NOMO-1 treated with DMSO at 0.1 percent for 48 hours (cell line): ENCODE measurements at regions not wholly inside any gene's neighbourhood (a gene's known extent, or its start where the extent isn't known, plus 50 kb on each side); places are given as distances from the start of the nearest gene placed in this dataset.
A peak's percentile ranks its signal among the peaks of the same experiment; 100 is the strongest.
"Not testable (repeated sequence)": the region's sequence is repeated elsewhere in the genome, so short reads cannot be mapped to it uniquely, and the experiment has no call there.

ENCODE experiments used
- DNase-seq: peaks from one replicate; lab custom pipeline; 2025; ENCODE audit not compliant: unreplicated experiment; lab: John Stamatoyannopoulos, UW

GRCh38 chr3:184474897-184475296 is 86.7 kb upstream of the EPHB3 start:
- DNase-seq, result peak; percentile 28

DNA sequence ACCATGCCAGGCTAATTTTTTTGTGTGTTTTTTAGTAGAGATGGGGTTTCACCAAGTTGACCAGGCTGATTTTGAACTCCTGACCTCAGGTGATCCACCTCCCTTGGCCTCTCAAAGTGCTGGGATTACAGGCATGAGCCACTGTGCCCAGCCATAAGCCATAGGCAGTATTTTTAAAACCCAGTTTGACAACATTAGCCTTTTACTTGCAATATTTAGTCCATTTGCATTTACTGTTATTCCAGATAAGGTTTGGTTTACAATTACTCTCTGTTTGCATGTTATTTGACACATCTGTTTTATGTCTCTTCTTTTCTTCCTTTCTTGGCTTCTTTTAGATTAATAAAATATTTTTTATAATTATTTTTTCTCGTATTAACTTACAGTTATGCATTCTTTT is 83.6 kb upstream of the EPHB3 start:
- no peak for DNase-seq

GRCh38 chr3:184479426-184480126 is 82.0 kb upstream of the EPHB3 start:
- DNase-seq, result peak; percentile 22

DNA sequence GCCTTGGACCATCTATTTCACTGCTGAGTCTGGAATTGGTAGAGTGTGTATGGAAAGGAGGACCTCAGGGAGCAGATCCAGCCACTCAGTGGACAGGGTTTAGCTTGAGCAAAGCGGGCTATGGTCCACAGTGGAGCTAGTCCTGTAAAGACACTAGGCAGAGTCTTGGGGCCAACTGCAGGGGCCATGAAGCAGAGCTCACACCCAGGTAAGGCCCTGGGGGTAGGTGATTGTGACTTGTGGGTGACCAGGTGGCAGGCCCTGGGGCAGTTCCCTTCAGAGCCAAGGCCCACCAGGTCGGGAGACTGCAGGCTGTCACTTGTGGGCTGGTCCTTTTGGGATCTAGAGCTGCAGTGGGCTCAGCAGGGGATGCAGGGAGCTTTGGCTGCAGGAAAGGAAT is 80.8 kb upstream of the EPHB3 start:
- DNase-seq, result no peak

GRCh38 chr3:184481984-184482671 is 79.5 kb upstream of the EPHB3 start:
- no peak for DNase-seq

- no peak for DNase-seq
These were observed 76.3 kb upstream of the EPHB3 start for GRCh38 chr3:184485241-184485640.

DNA sequence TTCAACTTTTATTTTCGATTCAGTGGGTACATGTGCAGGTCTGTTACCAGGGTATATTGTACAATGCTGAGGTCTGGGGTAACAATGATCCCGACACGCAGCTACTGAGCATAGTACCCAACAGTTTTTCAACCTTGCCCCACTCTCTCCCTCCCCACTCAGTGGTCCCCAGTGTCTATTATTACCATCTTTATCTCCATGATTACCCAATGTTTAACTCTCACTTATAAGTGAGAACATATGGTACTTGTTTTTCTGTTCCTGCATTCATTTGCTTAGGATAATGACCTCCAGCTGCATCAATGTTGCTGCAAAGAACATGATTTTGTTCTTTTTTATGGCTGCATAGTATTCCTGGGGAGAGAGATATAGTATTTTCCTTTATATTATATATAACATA is 75.7 kb upstream of the EPHB3 start:
- no peak for DNase-seq

- DNase-seq, result no peak
These were observed 75.0 kb upstream of the EPHB3 start for GRCh38 chr3:184486614-184487013.

DNA sequence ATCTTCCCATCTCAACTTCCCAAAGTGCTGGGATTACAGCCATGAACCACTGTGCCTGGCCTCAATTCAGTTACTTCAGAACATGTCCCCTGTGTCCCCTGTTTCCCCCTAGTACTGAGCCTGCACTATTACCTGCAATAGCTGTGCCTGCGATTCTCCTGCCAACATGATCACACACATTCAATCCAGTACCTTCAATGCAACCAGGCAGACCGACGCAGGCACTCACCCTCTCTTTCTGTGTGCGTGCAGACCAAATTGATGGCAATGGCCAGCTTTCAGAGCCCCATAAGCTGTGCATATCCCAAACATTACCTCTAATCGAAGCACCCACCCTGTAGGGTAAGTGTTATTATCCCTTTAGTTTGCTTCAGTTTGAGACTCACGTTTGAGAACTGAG is 73.0 kb upstream of the EPHB3 start:
- DNase-seq, result no peak

GRCh38 chr3:184489268-184489841 is 72.2 kb upstream of the EPHB3 start:
- no peak for DNase-seq

DNA sequence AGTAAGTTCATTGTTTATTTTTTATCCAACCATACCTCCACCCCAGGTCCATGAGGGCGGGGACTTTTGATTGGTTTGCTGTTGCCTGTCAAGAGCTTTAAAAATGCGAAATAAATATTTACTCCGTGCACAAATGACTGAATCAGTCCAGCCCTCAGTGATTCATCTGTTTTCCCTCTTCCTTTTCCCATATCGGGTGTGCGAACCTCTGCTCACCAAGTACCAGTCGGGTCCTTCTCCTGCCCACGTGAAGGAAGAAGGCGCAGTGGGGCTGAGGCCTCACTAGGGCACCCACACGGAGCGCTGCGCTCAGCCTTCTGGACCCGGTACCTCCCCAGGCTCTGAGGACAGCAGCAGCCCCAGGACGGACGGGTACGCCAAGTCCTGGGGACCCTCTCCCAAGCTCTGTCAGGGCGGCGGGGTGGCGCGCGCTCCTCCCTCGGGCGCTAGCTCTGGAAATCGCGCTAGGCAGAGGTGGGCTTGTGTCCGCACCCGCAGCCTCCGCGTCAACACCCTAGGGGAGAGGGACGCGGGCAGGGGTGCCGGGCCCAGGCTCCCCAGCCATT is 70.5 kb upstream of the EPHB3 start:
- no peak for DNase-seq

GRCh38 chr3:184491867-184492615 is 69.5 kb upstream of the EPHB3 start:
- peak; percentile 94 for DNase-seq

- no peak for DNase-seq
These were observed 64.7 kb upstream of the EPHB3 start for GRCh38 chr3:184496933-184497332.

GRCh38 chr3:184497804-184498203 is 63.8 kb upstream of the EPHB3 start:
- DNase-seq, result no peak

DNA sequence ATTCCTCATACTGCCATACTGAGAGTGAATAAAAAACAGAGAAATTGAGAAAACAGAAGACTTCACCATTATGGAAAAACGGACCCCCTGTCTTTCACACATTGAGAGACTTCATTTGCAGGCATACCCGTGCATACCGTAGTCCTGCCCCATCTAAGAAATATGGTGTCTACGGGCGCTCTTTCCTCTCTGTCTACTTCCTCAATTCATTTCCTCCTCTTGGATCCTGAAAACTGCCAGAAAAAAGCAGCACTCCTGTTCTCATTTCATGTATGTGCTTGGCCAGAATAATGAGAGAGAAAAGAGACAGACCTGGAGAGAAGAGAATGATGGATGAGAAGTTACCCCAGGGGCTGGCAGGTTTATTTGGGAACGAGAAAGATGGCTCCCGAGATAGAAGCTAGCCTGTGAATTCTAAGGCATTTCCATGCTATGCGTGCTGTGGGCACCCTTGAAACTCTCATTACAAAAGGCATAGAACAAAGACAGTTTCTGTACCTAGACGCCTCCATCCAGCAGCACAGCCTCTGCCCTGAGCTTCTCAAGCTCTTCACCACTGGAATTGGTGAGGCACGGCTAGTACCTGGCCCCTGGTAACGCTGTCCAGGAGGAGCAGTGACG is 62.5 kb upstream of the EPHB3 start:
- peak; percentile 69 for DNase-seq

DNA sequence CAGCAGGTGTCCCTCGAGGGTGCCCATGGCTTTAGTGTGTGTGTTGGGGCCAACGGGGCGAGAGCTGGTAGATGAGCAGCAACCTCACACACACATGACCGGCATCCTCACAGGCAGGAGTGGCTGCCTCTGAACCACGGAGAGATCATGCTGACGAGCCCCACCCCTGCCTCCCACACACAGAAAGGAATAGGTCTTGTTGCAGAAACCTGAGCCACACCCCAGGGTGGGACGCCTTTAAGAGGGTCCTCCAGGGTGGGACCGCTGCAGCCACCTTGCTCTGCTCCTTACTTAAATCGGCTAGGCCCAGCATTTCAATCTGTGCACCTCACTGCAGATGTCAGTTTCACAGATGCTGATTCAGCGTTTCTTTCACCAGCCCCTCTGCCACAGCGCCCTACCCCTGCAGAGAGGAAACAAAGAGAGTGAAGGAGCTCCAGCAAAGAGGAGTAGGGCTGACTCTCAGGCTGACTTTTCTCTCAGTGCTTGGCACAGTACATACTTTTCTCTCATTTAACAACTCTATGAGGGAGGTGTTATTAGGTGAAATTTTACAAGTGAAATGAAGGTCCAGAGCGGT is 61.2 kb upstream of the EPHB3 start:
- DNase-seq, result no peak

DNA sequence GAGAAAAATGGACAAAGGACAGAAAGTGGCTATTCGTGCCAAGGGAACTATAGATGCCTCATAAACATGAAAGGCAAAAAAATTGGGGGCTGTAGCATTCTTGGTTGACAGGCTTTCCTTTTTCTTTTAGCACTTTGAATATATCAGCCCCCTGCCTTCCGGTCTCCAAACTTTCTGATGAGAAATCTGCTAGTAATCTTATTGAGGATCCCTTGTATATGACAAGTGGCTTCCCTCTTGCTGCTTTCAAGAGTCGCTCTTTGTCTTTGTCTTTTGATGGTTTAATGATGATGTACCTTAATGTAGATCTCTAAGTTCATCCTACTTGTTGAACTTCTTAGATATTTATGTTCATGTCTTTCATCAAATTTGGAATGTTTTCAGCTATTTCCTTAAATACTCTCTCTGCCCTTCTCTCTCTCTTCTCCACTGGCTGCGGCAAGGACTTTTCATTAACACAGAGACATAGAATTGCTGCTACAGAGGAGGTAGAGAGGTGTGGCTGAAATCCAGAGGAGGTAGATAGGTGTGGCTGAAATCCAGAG is 59.4 kb upstream of the EPHB3 start:
- no peak for DNase-seq

DNA sequence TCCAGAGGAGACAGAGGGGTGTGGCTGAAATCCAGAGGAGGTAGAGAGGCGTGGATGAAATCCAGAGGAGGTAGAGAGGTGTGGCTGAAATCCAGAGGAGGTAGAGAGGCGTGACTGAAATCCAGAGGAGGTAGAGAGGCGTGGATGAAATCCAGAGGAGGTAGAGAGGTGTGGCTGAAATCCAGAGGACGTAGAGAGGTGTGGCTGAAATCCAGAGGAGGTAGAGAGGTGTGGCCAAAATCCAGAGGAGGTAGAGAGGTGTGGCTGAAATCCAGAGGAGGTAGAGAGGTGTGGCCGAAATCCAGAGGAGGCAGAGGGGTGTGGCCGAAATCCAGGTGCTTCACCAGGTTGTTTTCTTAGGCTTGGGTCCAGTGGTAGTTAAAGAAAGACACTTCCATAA is 58.7 kb upstream of the EPHB3 start:
- DNase-seq, result not testable (repeated sequence)

GRCh38 chr3:184503647-184504046 is 57.9 kb upstream of the EPHB3 start:
- no peak for DNase-seq
